K562 (cell line): ENCODE measurements at regions not wholly inside any gene's neighbourhood (a gene's known extent, or its start where the extent isn't known, plus 50 kb on each side); places are given as distances from the start of the nearest gene placed in this dataset.

Experiments
- ATAC-seq: fragments of 200-7000 bp; cut with Tn5 transposase; 3 replicates; pipeline ENCODE4 v1.9.1; 2020; ENCODE audit warnings: moderate library complexity
- BruUV-seq: library from RNA; stranded (reverse); fragments of 400-500 nt; replicated peaks from 2 replicates; lab custom pipeline; 2021; lab: Mats Ljungman, UMichigan
- CTCF ChIA-PET: fragments of 300-600 bp; formaldehyde crosslinking; extraction: SDS; loops from one replicate; lab custom pipeline; 2021; ENCODE audit warnings: low intra/inter-chr PET ratio; lab: Yijun Ruan, JAX
- POLR2A ChIA-PET: fragments of 300-600, 350-650 bp; sonication (Branson Sonifier 250); formaldehyde crosslinking; extraction: SDS; loops from one replicate; lab custom pipeline; 2021; ENCODE audit warnings: antibody characterized with exemption, inconsistent platforms; lab: Yijun Ruan, JAX
- DNase-seq, 4 experiments: peaks; one replicate each; pipeline versions ENCODE4 v3.0.0 to v3.0.0-alpha.2; 2011 to 2018; ENCODE audit warnings: low spot score in 3 of 4, mixed read lengths in 3 of 4; ENCODE audit errors: extremely low read depth in 1 of 4
- FAIRE-seq: peaks from 2 replicates; lab custom pipeline; 2011; peaks lifted over from hg19 to GRCh38; lab: Jason Lieb, UNC
- H2AFZ ChIP-seq: 2 replicates; pipeline ENCODE4 v1.6.0; 2011; ENCODE audit warnings: low read depth, low read length, control low read depth, inconsistent platforms
- H3K27ac ChIP-seq: fragments of 200-600 bp; 3 replicates; pipeline ENCODE4 v1.8.0; 2011; ENCODE audit warnings: low read depth, mild to moderate bottlenecking, control low read depth, inconsistent platforms, low read length, moderate library complexity, mixed read lengths; ENCODE audit errors: extremely low read depth
- H3K27me3 ChIP-seq, 2 experiments: fragments of 300-600 bp in 1 of 2; 2 replicates in 1 of 2; 3 replicates in 1 of 2; pipeline versions ENCODE4 v1.6.0 to v1.8.0; 2011; ENCODE audit warnings: inconsistent platforms in 2 of 2, low read length in 2 of 2, mild to moderate bottlenecking in 1 of 2, mixed read lengths in 1 of 2, moderate library complexity in 1 of 2; ENCODE audit not compliant: control insufficient read depth in 2 of 2, insufficient read depth in 2 of 2
- H3K36me3 ChIP-seq: fragments of 300-600 bp; 3 replicates; pipeline ENCODE4 v1.8.0; 2011; ENCODE audit warnings: mild to moderate bottlenecking, low read length, inconsistent platforms; ENCODE audit not compliant: control insufficient read depth, insufficient read depth
- H3K4me1 ChIP-seq, 2 experiments: fragments of 200-600 bp in 1 of 2; replicated peaks in 1 of 2; 2 replicates in 1 of 2; 3 replicates in 1 of 2; pipeline versions ENCODE4 v1.5.1 to v1.8.0; 2011; ENCODE audit warnings: inconsistent platforms in 2 of 2, low read length in 2 of 2, mild to moderate bottlenecking in 1 of 2, mixed read lengths in 1 of 2, moderate library complexity in 1 of 2; ENCODE audit not compliant: control insufficient read depth in 2 of 2, insufficient read depth in 2 of 2
- H3K4me2 ChIP-seq: 2 replicates; pipeline ENCODE4 v1.6.1; 2011; ENCODE audit warnings: low read length, control low read depth, inconsistent platforms, mixed read lengths; ENCODE audit not compliant: insufficient read depth
- H3K4me3 ChIP-seq: fragments of 200-600 bp; sonication (generic), shearing (Covaris generic); 2 replicates; pipeline ENCODE4 v1.5.1; 2016; ENCODE audit warnings: control low read depth, inconsistent platforms
- H3K79me2 ChIP-seq: fragments of 200-600 bp; 3 replicates; pipeline ENCODE4 v1.8.0; 2011; ENCODE audit warnings: low read length, inconsistent platforms; ENCODE audit not compliant: control insufficient read depth, insufficient read depth
- H3K9ac ChIP-seq, 2 experiments: 2 replicates each; pipeline versions ENCODE4 v1.6.0 to v1.6.1; 2011; ENCODE audit warnings: low read depth in 2 of 2, low read length in 2 of 2, control low read depth in 1 of 2, inconsistent platforms in 1 of 2, mild to moderate bottlenecking in 1 of 2, mixed read lengths in 1 of 2; ENCODE audit not compliant: insufficient read depth in 1 of 2
- H3K9me1 ChIP-seq: one replicate; pipeline ENCODE4 v1.6.0; 2011; ENCODE audit warnings: inconsistent platforms, mild to moderate bottlenecking, low read length, moderate library complexity; ENCODE audit not compliant: control insufficient read depth, insufficient read depth
- H3K9me3 ChIP-seq: replicated peaks from 2 replicates; pipeline ENCODE4 v1.5.1; 2011; ENCODE audit warnings: low read depth, low read length, inconsistent platforms; ENCODE audit not compliant: control insufficient read depth, insufficient read depth
- H4K20me1 ChIP-seq: replicated peaks from 2 replicates; pipeline ENCODE4 v1.6.1; 2011; ENCODE audit warnings: low read length, inconsistent platforms, mixed read lengths; ENCODE audit not compliant: control insufficient read depth, insufficient read depth
- OTX1 ChIP-seq: fragments of 450-650 bp; formaldehyde crosslinking; IDR thresholded peaks from 2 replicates; pipeline ENCODE4 v1.4.0; 2022; ENCODE audit warnings: mild to moderate bottlenecking
- SAFB2 ChIP-seq: fragments of 200-400 bp; formaldehyde crosslinking; IDR thresholded peaks from 2 replicates; pipeline ENCODE4 v1.6.1; 2018; ENCODE audit warnings: borderline replicate concordance, low read length, low read depth, moderate library complexity; ENCODE audit not compliant: severe bottlenecking
- ZNF143 ChIP-seq: sonication (generic); formaldehyde crosslinking; IDR thresholded peaks from 2 replicates; pipeline ENCODE4 v1.9.0; 2022; ENCODE audit warnings: mild to moderate bottlenecking, missing genetic modification reagents
- ZNF384 ChIP-seq: IDR thresholded peaks from 2 replicates; pipeline ENCODE4 v1.6.1; 2012; ENCODE audit warnings: low read depth, low read length, improper control_type of control experiment
- WGBS: fragments of 100-300 bp; shearing (Covaris generic); methylation state at CpG from one replicate; pipeline ENCODE4 v1.1.6; 2016; ENCODE audit warnings: low coverage, mixed read lengths; ENCODE audit not compliant: insufficient coverage; ENCODE audit errors: missing lambda C conversion rate; 5-methylcytosine and 5-hydroxymethylcytosine counted together
- in situ Hi-C: fragments of 300-500 bp; cut with MboI; formaldehyde crosslinking; loops from 4 replicates; pipeline ENCODE4 v1.15.0; 2018; ENCODE audit warnings: inconsistent platforms, mixed read lengths
- intact Hi-C: fragments of 100-400 bp; cut with micrococcal nuclease; formaldehyde crosslinking; loops from 2 replicates; pipeline ENCODE4 v1.14.2; 2022
- TF ChIP-seq, protein P1 (sequence below): fragments of 250-450 bp; sonication (Bioruptor Pico); IDR thresholded peaks from 2 replicates; pipeline ENCODE4 v1.9.0; 2021; ENCODE audit warnings: mild to moderate bottlenecking, inconsistent platforms
- TF ChIP-seq, protein P2 (sequence below): fragments of 450-650 bp; conservative IDR thresholded peaks from 2 replicates; pipeline ENCODE4 v1.6.1; 2016; ENCODE audit warnings: missing genetic modification characterization, low read depth, mild to moderate bottlenecking, missing compliant biosample characterization, moderate library complexity
- TF ChIP-seq, protein P3 (sequence below), 2 experiments: fragments of 450-650 bp; IDR thresholded peaks; 2 replicates each; pipeline ENCODE4 v1.6.1; 2016; ENCODE audit warnings: mild to moderate bottlenecking in 2 of 2, borderline replicate concordance in 1 of 2, low read depth in 1 of 2, moderate library complexity in 1 of 2

DNA sequence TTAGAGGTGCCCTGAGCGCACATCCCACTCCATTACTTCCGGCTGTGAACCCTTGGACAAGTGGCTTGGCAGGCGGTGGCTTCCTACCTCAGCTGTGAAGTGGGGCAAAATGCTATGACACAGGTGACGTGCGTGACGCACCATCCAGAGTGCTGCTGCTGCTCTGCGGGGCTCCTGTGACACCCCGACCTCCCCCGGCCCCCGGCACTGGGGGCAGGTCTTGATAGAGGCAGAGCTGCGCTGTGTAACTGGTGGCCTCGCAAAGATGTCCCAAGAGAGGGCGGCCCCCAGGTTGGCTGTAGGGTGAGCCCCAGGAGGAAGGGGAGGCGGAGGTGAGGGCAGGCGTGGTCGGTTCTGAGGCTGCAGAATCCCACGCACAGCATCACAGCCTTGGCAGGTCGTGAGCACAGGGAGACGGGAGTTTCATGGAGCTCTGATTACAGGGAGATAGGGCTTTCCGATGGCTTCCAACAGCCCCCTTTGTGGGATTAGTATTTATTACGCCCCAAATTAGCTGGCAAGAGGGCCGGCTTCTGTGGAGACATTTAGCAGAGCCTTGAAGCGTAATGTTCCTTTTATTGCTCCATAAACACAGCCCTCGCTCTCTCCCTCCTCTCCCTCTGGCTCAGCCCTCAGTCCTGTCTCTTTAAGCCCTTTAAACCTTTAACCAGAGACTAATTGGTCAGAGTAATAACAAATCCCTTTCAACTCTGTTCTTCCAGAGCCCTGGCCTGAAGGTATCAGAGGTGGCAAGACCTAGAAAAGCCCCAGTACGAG lies 328.1 kb downstream of the C16orf95 start:
- H3K4me1 ChIP-seq = peaks cover 0 to 6% of the 10 kb centered on the region in 2 experiments; a peak in 1 of 5 replicates
- intact Hi-C loops (no loop called here), in situ Hi-C loops (no loop called here)
- H3K36me3 ChIP-seq = no peaks in the 10 kb centered on the region
- H3K9ac ChIP-seq = no peak overlapping the region
- H3K9me1 ChIP-seq = no peaks in the 10 kb centered on the region
- FAIRE-seq = no peak
- no TSS peak for BruUV-seq
- ChIA-PET CTCF (no interaction called here), POLR2A (no interaction called here)
- H3K27ac ChIP-seq = no peak overlapping the region
- no peak overlapping the region for H3K4me2 ChIP-seq
- no peak for DNase-seq
- no peaks in the 10 kb centered on the region for H3K9me3 ChIP-seq
- peaks cover 4% of the 10 kb centered on the region; the same call in 1 of the 2 replicates for H4K20me1 ChIP-seq
- no peaks in the 10 kb centered on the region for H3K79me2 ChIP-seq
- peaks cover 18 to 48% of the 10 kb centered on the region in 2 experiments; a peak in 3 of 5 replicates for H3K27me3 ChIP-seq
- H2AFZ ChIP-seq = no peak overlapping the region
- WGBS = 2% methylated on average over 23 of the region's 25 CpGs
- H3K4me3 ChIP-seq = no peak overlapping the region
- ATAC-seq = no peak
- TF ChIP-seq ZNF143 (no peak), SAFB2 (no peak), OTX1 (CRISPR knock-in tag) (no peak), ZNF384 (no peak)
- TF ChIP-seq, protein P1, sequence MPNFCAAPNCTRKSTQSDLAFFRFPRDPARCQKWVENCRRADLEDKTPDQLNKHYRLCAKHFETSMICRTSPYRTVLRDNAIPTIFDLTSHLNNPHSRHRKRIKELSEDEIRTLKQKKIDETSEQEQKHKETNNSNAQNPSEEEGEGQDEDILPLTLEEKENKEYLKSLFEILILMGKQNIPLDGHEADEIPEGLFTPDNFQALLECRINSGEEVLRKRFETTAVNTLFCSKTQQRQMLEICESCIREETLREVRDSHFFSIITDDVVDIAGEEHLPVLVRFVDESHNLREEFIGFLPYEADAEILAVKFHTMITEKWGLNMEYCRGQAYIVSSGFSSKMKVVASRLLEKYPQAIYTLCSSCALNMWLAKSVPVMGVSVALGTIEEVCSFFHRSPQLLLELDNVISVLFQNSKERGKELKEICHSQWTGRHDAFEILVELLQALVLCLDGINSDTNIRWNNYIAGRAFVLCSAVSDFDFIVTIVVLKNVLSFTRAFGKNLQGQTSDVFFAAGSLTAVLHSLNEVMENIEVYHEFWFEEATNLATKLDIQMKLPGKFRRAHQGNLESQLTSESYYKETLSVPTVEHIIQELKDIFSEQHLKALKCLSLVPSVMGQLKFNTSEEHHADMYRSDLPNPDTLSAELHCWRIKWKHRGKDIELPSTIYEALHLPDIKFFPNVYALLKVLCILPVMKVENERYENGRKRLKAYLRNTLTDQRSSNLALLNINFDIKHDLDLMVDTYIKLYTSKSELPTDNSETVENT = no peak
- TF ChIP-seq, protein P2, sequence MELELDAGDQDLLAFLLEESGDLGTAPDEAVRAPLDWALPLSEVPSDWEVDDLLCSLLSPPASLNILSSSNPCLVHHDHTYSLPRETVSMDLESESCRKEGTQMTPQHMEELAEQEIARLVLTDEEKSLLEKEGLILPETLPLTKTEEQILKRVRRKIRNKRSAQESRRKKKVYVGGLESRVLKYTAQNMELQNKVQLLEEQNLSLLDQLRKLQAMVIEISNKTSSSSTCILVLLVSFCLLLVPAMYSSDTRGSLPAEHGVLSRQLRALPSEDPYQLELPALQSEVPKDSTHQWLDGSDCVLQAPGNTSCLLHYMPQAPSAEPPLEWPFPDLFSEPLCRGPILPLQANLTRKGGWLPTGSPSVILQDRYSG (tag) = no peak
- TF ChIP-seq, protein P3, sequence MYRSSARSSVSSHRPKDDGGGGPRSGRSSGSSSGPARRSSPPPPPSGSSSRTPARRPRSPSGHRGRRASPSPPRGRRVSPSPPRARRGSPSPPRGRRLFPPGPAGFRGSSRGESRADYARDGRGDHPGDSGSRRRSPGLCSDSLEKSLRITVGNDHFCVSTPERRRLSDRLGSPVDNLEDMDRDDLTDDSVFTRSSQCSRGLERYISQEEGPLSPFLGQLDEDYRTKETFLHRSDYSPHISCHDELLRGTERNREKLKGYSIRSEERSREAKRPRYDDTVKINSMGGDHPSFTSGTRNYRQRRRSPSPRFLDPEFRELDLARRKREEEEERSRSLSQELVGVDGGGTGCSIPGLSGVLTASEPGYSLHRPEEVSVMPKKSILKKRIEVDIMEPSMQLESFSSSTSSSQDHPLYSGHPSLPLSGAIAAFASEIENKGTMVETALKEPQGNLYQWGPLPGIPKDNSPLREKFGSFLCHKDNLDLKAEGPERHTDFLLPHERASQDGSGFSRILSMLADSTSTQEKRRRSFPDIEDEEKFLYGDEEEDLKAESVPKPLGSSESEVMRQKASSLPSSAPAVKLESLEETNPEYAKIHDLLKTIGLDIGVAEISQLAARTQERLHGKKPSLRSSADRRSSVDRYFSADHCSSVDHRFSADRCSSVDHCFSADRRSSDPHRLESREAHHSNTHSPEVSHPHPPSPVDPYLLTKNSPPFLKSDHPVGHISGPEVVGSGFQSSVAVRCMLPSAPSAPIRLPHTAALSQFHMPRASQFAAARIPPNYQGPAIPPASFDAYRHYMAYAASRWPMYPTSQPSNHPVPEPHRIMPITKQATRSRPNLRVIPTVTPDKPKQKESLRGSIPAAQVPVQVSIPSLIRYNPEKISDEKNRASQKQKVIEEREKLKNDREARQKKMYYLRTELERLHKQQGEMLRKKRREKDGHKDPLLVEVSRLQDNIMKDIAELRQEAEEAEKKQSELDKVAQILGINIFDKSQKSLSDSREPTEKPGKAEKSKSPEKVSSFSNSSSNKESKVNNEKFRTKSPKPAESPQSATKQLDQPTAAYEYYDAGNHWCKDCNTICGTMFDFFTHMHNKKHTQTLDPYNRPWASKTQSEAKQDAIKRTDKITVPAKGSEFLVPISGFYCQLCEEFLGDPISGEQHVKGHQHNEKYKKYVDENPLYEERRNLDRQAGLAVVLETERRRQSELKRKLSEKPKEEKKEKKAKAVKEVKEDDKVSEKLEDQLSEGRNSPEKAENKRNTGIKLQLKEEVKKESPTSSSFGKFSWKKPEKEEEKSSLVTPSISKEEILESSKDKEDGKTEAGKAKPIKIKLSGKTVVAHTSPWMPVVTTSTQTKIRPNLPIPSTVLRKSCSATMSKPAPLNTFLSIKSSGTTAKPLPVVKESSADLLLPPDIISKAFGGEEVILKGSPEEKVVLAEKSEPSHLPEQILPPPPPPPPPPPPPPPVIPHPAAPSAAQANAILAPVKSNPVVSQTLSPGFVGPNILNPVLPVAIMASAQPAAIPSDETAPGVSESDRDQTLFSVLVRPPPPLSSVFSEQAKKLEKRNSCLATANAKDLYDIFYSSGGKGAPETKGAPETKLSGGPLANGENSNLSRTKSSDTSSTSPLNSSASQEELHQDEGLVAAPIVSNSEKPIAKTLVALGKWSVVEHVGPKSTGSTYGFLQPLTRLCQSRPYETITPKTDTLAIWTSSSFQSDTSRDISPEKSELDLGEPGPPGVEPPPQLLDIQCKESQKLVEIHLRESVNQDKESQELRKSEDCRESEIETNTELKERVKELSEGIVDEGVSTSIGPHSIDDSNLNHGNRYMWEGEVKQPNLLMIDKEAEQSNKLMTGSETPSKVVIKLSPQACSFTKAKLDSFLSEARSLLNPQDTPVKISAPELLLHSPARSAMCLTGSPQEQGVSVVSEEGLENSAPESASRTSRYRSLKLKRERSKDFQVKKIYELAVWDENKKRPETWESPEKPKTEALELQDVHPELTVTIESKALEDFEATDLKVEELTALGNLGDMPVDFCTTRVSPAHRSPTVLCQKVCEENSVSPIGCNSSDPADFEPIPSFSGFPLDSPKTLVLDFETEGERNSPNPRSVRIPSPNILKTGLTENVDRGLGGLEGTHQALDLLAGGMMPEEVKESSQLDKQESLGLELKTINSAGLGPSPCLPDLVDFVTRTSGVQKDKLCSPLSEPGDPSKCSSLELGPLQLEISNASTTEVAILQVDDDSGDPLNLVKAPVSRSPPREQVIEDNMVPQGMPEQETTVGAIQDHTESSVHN (IDR thresholded peaks at IDR 0.05; ENCODE audit: borderline replicate concordance in 1 of 2, low read depth in 1 of 2) = no peak
